GM18507 (cell line): ENCODE measurements at regions not wholly inside any gene's neighbourhood (a gene's known extent, or its start where the extent isn't known, plus 50 kb on each side); places are given as distances from the start of the nearest gene placed in this dataset.
"Not testable (repeated sequence)": the region's sequence is repeated elsewhere in the genome, so short reads cannot be mapped to it uniquely, and the experiment has no call there.

Experiments
- DNase-seq: peaks from one replicate; pipeline ENCODE4 v3.0.0; 2011; ENCODE audit warnings: low read depth; ENCODE audit not compliant: insufficient read length; ENCODE audit errors: extremely low spot score
- FAIRE-seq: peaks from 2 replicates; lab custom pipeline; 2011; peaks lifted over from hg19 to GRCh38; lab: Jason Lieb, UNC

GRCh38 chr4:28443371-28443770, 1582.7 kb downstream of the STIM2 start:
- DNase-seq (no peak), FAIRE-seq (no peak)

DNA sequence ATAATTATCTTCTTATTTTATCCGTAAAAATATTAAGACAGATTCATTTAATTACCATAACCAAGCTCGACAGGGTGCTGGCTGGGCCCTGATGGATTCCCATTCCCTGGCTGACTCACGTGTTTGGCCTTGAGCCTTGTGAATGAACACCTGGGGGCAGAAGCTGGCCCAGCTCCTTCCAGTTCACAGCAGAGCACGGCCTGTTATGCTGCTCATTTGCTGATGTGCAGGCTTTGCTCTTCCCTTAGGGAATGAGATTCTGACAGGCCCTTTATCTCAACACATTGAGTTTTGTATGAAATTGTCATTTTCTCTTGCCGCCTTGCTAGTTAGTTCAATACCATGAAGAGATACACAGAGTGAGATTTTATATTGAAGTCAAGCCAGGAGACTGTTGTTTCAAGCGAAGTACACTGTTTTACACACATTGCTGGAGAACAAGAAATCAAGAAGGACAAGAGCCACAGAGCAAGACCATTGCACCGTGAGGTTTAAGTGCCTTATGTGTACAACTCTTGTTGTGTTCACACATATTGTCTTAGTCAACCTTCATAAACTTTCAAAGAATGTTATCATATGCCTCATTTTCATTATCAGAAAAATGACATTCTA, 1583.3 kb downstream of the STIM2 start:
- no peak for DNase-seq
- no peak for FAIRE-seq

GRCh38 chr4:28444886-28445496, 1584.3 kb downstream of the STIM2 start:
- no peak for FAIRE-seq

DNA sequence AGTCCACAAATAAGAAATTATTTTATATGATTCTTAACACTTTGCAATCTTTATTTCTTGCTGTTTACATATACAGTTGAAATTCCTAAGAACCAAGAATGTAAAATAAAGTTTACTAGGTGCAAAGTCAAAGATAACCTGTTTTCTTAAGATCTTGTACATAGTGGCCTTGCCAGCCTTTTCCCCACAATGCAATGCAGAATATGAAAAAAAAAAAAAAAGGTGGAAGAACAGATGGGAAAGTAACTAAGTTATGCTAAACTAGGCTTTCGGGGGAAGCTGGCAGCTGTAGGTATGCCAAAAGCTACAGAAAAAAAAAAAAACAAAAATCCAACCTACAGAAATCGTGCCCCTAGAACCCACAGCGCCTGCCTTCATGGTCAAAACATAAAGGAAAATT, 1588.4 kb downstream of the STIM2 start:
- DNase-seq (no peak), FAIRE-seq (no peak)

More at GRCh38 chr4:28444886-28445496, 1584.3 kb downstream of the STIM2 start:
- DNase-seq, result no peak

- FAIRE-seq (no peak), DNase-seq (no peak)
These were observed 1590.7 kb downstream of the STIM2 start for GRCh38 chr4:28451346-28451745.

GRCh38 chr4:28462766-28463700, 1602.4 kb downstream of the STIM2 start:
- FAIRE-seq, result no peak

DNA sequence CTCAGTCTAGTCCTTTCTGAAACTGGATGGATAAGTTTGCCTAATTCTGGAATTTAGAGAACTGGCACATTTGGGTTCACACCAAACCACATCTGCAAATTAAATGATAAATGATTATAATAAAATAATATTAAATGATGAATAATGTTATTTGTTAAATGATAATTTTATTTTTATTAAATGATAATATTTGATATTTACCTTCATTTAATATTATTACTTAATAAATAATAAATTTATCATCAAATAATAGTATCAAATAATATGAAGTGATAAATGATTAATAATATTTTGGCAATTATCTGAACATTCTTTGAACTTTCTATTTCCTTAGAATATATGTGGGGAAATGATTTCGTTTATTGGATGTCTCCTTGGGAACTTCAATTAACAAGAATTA, 1604.2 kb downstream of the STIM2 start:
- DNase-seq (no peak), FAIRE-seq (no peak)

More at GRCh38 chr4:28462766-28463700, 1602.4 kb downstream of the STIM2 start:
- no peak for DNase-seq

DNA sequence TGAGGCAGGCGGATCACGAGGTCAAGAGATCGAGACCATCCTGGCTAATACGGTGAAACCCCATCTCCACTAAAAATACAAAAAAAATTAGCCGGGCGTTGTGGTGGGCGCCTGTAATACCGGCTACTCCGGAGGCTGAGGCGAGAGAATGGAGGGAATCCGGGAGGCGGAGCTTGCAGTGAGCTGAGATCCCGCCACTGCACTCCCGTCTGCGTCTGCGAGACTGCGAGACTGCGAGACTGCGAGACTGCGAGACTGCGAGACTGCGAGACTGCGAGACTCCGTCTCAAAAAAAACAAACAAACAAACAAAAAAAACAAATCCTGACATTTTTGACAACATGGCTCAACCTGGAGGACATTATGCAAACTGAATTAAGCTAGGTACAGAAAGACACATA, 1606.2 kb downstream of the STIM2 start:
- DNase-seq, FAIRE-seq: not testable (repeated sequence)

- no peak for DNase-seq
- FAIRE-seq, result no peak
These were observed 1608.7 kb downstream of the STIM2 start for GRCh38 chr4:28469387-28469786.

DNA sequence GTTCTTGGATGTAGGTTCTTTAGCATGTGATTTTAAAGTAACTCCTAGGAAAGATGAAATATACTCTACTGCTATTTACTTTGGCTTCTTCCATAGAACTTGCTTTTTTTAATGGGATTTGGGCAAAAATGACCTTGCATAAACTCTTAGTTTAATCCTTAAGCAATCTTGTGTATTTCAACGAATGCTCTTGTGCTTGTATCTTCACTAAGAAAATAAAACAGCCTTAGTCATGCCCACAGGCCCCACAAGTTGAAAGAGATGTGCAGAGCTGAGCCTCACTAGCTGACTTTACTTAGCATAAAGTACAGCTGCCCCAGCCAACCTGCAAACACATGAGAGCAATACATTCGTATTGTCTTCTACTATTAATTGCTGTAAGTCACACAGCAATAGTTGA, 1609.2 kb downstream of the STIM2 start:
- FAIRE-seq (no peak), DNase-seq (no peak)

- FAIRE-seq, result no peak
- no peak for DNase-seq
These were observed 1614.7 kb downstream of the STIM2 start for GRCh38 chr4:28475381-28475780.

DNA sequence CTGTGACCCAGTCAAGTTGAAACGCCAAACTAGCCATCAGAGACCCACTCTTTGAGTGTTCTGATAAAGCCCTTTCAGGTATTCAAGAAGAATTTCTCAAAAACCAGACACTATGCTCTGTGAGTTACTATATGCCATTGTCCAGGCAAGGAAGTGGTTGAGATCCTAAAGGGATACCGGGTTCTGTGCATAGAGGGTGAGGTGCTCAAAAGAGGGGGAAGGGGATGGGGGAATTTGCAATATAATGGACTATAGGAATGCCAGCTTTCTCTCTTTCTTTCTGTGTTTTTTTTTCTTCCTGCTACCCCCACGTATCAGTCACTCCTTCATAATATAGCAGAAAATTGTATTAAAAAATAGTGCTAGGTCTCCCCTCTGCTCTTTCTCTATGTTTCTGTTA, 1619.0 kb downstream of the STIM2 start:
- no peak for DNase-seq
- FAIRE-seq, result no peak

GRCh38 chr4:28481565-28481964, 1620.9 kb downstream of the STIM2 start:
- FAIRE-seq (no peak), DNase-seq (no peak)

- FAIRE-seq, result no peak
- DNase-seq, result no peak
These were observed 1622.1 kb downstream of the STIM2 start for GRCh38 chr4:28482580-28483270.

DNA sequence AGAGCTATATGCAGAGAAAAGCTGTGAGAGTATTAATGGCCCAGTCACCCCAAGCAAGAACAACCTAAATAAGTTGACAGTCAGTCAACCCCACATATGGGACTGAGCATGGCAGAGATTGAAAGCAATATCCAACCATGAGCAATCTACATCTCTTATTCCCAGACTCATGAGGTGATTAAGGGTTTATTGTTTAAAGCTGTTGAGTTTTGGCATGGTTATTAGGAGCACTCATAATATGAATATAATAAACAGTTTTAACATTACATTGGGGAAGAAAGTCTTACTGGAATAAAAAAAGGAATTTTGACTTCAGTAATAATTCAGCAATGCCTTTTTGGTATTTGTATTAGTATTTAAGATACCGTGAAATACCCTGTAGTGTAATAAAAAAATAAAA, 1627.4 kb downstream of the STIM2 start:
- DNase-seq, result no peak
- FAIRE-seq, result no peak

DNA sequence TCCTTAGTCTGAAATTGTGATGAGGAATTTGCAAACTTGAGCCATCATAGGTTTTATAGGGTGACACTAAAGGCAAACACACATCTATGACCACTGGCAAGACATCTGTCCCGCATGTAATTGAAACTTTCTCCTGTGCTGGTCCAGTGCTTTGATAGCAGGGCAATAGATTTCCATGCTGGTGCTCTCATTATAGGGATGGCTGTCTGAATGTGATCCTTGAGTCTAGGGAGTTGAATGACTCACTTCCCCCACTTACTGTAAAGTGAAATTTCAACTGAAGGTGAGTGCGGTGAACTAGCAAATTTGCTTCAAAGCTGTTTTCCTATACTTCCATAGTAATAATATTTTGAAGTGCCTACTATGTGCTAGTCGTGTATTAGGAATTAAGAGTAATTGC, 1630.0 kb downstream of the STIM2 start:
- FAIRE-seq (no peak), DNase-seq (no peak)

GRCh38 chr4:28505064-28505463, 1644.4 kb downstream of the STIM2 start:
- DNase-seq, result no peak
- FAIRE-seq, result no peak

DNA sequence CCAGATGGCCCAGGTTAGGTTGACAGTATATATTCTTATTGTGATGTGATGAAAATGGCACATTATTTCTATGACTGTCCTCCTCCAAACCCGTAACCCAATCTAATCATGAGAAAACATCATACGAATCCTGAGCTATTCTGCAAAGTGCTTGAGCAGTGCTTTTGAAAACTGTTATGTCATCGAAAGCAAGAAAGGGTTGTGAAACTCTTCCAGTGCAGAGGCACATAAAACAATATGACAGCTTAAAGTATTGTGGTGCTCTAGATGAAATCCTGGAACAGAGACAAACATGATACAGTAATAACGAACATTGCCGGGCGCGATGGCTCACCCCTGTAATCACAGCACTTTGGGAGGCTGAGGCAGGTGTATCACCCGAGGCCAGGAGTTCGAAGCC, 1648.0 kb downstream of the STIM2 start:
- no peak for FAIRE-seq

GRCh38 chr4:28514766-28515165, 1654.1 kb downstream of the STIM2 start:
- FAIRE-seq, DNase-seq: not testable (repeated sequence)

More for the DNA sequence above, 1648.0 kb downstream of the STIM2 start:
- DNase-seq, result no peak
